Sigmoid colon (tissue), 6 donors: ENCODE measurements at regions not wholly inside any gene's neighbourhood (a gene's known extent, or its start where the extent isn't known, plus 50 kb on each side); places are given as distances from the start of the nearest gene placed in this dataset.

Experiments used
- DNase-seq: peaks from one replicate; pipeline ENCODE4 v3.0.0-alpha.2; 2019
- H3K27ac ChIP-seq, 4 donors: fragments of 200-600 bp; sonication (generic); one replicate each; pipeline ENCODE4 v1.5.1; 2016 to 2019; ENCODE audit warnings: mild to moderate bottlenecking in 1 of 4
- H3K27me3 ChIP-seq, 3 donors: fragments of 200-600 bp; sonication (generic); one replicate each; pipeline ENCODE4 v1.5.1; 2019; ENCODE audit warnings: mild to moderate bottlenecking in 1 of 3
- H3K36me3 ChIP-seq, 4 donors: fragments of 200-600 bp; sonication (generic); one replicate each; pipeline ENCODE4 v1.5.1; 2016 to 2019
- H3K4me1 ChIP-seq, 4 donors: fragments of 200-600 bp; sonication (generic); one replicate each; pipeline ENCODE4 v1.5.1; 2017 to 2019
- H3K4me3 ChIP-seq, 4 donors: fragments of 200-600 bp; sonication (generic); one replicate each; pipeline ENCODE4 v1.5.1; 2017 to 2019; ENCODE audit warnings: mild to moderate bottlenecking in 2 of 4, moderate library complexity in 1 of 4
- H3K9me3 ChIP-seq, 4 donors: fragments of 200-600 bp in 3 of 4; sonication (generic) in 3 of 4; one replicate each; pipeline versions ENCODE4 v1.5.1 to v1.6.1; 2013 to 2019
- EP300 ChIP-seq, 4 donors: sonication (generic); formaldehyde crosslinking; IDR thresholded peaks; one replicate each; pipeline ENCODE4 v1.6.1; 2017; ENCODE audit warnings: antibody characterized with exemption in 4 of 4
- POLR2A ChIP-seq, 2 donors: fragments of 450-650 bp; IDR thresholded peaks; one replicate each; pipeline ENCODE4 v1.6.1; 2016; ENCODE audit warnings: antibody characterized with exemption in 2 of 2, mild to moderate bottlenecking in 2 of 2, moderate library complexity in 2 of 2
- POLR2AphosphoS5 ChIP-seq, 4 donors: sonication (generic); formaldehyde crosslinking; IDR thresholded peaks; one replicate each; pipeline ENCODE4 v1.6.1; 2017; ENCODE audit warnings: antibody characterized with exemption in 4 of 4
- WGBS, 2 donors: extraction: QIAGEN DNeasy Blood & Tissue Kit; methylation state at CpG; one replicate each; pipeline ENCODE4 v1.1.7; 2013; 5-methylcytosine and 5-hydroxymethylcytosine counted together
- intact Hi-C: fragments of 100-400 bp; cut with DNase I; formaldehyde crosslinking; loops from one replicate; pipeline ENCODE4 v1.15.1; 2023
- TF ChIP-seq, protein P1 (sequence below), 4 experiments: fragments of 450-650 bp in 3 of 4; fragments of 200-600 bp in 1 of 4; IDR thresholded peaks; one replicate each; pipeline ENCODE4 v1.5.1; 2016 to 2019; ENCODE audit warnings: antibody characterized with exemption in 4 of 4, mild to moderate bottlenecking in 3 of 4, moderate library complexity in 2 of 4
- donor health status: healthy with polysubstance abuse.
- donor health status: healthy.

DNA sequence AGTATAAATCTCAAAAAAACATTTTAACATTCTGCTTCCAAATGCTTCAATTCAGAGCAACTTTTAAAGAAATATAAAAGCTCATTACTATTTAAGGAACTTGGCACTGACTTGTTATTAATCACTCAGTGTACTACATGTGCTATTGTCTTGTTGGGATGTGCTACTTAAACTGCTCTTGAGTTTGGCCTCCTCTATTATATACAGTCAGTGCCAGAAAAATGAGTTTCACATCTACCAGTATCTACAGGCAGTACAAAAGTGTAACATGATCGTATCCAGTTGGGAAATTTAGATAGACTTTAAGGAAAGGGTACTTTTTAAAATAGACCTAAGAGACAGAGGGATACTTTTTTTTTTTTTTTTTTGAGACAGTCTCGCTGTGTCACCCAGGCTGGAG, 627.3 kb upstream of the SLC35B3 start:
- Histone ChIP-seq H3K4me1 (no peaks in the 10 kb centered on the region), H3K4me3 (no peak overlapping the region), H3K36me3 (no peaks in the 10 kb centered on the region), H3K9me3 (no peaks in the 10 kb centered on the region), H3K27ac (no peak overlapping the region), H3K27me3 (no peaks in the 10 kb centered on the region)
- TF ChIP-seq EP300 (IDR thresholded peaks at IDR 0.05), result no peak
- TF ChIP-seq, protein P1, sequence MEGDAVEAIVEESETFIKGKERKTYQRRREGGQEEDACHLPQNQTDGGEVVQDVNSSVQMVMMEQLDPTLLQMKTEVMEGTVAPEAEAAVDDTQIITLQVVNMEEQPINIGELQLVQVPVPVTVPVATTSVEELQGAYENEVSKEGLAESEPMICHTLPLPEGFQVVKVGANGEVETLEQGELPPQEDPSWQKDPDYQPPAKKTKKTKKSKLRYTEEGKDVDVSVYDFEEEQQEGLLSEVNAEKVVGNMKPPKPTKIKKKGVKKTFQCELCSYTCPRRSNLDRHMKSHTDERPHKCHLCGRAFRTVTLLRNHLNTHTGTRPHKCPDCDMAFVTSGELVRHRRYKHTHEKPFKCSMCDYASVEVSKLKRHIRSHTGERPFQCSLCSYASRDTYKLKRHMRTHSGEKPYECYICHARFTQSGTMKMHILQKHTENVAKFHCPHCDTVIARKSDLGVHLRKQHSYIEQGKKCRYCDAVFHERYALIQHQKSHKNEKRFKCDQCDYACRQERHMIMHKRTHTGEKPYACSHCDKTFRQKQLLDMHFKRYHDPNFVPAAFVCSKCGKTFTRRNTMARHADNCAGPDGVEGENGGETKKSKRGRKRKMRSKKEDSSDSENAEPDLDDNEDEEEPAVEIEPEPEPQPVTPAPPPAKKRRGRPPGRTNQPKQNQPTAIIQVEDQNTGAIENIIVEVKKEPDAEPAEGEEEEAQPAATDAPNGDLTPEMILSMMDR (IDR thresholded peaks at IDR 0.05), result no peak
- no peak for TF ChIP-seq POLR2AphosphoS5 (IDR thresholded peaks at IDR 0.05)
- TF ChIP-seq POLR2A (IDR thresholded peaks at IDR 0.05), result no peak
- intact Hi-C loops, result no loop called here
- DNase-seq, result no peak
- 74 to 76% methylated on average over 2 of the region's 2 CpGs for WGBS, 2 donors

DNA sequence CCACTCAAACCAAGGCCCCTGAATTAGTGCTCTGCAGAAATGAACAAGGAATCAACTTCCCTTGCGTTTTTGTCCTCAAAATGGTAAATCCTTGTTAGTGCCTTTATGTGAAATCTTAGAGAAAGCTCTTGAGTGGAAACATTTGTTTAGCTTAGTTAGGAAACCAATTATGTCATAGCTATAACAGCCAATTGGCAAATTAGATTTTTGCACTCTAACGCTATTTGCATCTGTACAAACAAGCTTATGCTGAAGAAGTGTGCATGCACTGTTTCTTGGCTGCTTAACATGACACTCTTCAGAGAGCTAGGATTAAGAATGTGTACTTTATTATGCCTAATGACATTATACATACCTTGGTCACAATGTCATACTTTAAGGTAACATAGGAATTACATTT, 622.6 kb upstream of the SLC35B3 start:
- no peak for TF ChIP-seq EP300 (IDR thresholded peaks at IDR 0.05)
- TF ChIP-seq POLR2AphosphoS5 (IDR thresholded peaks at IDR 0.05), result no peak
- TF ChIP-seq, protein P1 (IDR thresholded peaks at IDR 0.05), result no peak
- no peak for TF ChIP-seq POLR2A (IDR thresholded peaks at IDR 0.05)
- intact Hi-C loops, result no loop called here
- DNase-seq, result no peak
- 50 to 68% methylated on average over 2 of the region's 2 CpGs for WGBS, 2 donors
- Histone ChIP-seq H3K4me1 (no peaks in the 10 kb centered on the region), H3K4me3 (no peak overlapping the region), H3K9me3 (no peaks in the 10 kb centered on the region), H3K27me3 (no peaks in the 10 kb centered on the region), H3K27ac (no peak overlapping the region), H3K36me3 (no peaks in the 10 kb centered on the region)

DNA sequence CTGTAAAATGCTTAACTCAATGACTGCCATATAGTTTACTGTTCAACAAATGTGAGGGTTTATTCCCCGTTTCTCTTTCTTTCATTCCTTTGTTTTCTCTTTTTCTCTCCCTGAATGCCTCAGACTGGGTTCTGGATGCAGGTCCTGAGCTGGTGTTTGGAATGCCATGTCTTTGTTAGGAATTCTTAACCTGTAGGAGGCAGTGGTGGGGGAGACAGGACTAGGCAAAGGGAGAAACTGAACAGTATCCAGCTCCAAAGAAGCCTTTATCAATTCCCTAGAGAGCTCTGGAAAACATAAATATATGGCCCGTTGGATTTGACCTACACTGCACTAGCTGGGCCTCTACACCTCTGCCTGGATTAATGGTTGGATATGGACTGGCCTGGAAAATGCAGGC, 621.2 kb upstream of the SLC35B3 start:
- intact Hi-C loops, result no loop called here
- no peak overlapping the region for H3K4me3 ChIP-seq
- H3K27ac ChIP-seq, result no peak overlapping the region
- no peaks in the 10 kb centered on the region for H3K9me3 ChIP-seq
- TF ChIP-seq, protein P1 (IDR thresholded peaks at IDR 0.05), result no peak
- TF ChIP-seq POLR2A (IDR thresholded peaks at IDR 0.05), result no peak
- TF ChIP-seq POLR2AphosphoS5 (IDR thresholded peaks at IDR 0.05), result no peak
- no peak for TF ChIP-seq EP300 (IDR thresholded peaks at IDR 0.05)
- H3K36me3 ChIP-seq, result no peaks in the 10 kb centered on the region
- H3K27me3 ChIP-seq, result no peaks in the 10 kb centered on the region
- H3K4me1 ChIP-seq, result no peaks in the 10 kb centered on the region
- 84 to 86% methylated on average over 2 of the region's 2 CpGs for WGBS, 2 donors
- no peak for DNase-seq

DNA sequence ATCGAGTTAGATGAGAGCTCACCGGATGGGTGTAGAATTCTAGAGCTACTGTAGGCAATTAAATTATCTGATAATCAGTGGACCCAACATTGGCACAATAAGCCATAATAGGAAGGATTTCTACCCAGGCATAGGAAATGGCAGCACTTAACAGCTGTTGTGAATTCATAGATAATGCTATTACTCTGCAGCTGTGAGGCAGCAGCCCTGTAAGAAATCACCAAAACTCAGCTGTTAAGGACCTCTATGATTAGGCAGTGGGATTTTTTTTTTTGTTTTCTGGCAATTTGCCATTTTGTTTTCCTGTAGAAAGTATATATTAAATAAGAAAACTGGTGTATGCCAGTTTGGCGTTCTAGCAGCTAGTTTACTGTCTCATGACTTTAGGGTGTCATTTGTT, 609.1 kb upstream of the SLC35B3 start:
- H3K4me3 ChIP-seq, result no peak overlapping the region
- H3K36me3 ChIP-seq, result no peaks in the 10 kb centered on the region
- H3K4me1 ChIP-seq, result no peaks in the 10 kb centered on the region
- intact Hi-C loops, result no loop called here
- 88 to 89% methylated on average over 3 of the region's 3 CpGs for WGBS, 2 donors
- TF ChIP-seq POLR2A (IDR thresholded peaks at IDR 0.05), result no peak
- TF ChIP-seq, protein P1 (IDR thresholded peaks at IDR 0.05), result no peak
- TF ChIP-seq POLR2AphosphoS5 (IDR thresholded peaks at IDR 0.05), result no peak
- TF ChIP-seq EP300 (IDR thresholded peaks at IDR 0.05), result no peak
- H3K27me3 ChIP-seq, result no peaks in the 10 kb centered on the region
- no peak for DNase-seq
- peaks cover 0 to 4% (median 2%) of the 10 kb centered on the region in 4 donors for H3K9me3 ChIP-seq
- H3K27ac ChIP-seq, result no peak overlapping the region

DNA sequence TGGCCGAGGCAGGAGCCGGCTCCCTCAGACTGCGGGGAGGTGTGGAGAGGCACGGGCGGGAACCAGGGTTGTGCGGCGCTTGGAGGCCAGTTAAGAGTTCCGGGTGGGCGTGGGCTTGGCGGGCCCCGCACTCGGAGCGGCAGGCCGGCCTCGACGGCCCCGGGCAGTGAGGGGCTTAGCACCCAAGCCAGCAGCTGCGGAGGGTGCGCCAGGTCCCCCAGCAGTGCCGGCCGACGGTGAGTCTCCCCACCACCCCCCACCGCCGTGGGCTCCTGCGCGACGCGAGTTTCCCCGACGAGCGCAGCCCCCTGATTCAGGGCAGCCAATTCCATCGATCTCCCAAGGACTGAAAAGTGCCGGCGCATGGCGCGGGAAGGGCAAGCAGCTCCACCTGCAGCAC, 605.4 kb upstream of the SLC35B3 start:
- no peak for TF ChIP-seq EP300 (IDR thresholded peaks at IDR 0.05)
- no peak for TF ChIP-seq POLR2AphosphoS5 (IDR thresholded peaks at IDR 0.05)
- TF ChIP-seq, protein P1 (IDR thresholded peaks at IDR 0.05), result no peak
- TF ChIP-seq POLR2A (IDR thresholded peaks at IDR 0.05), result no peak
- Histone ChIP-seq H3K27me3 (no peaks in the 10 kb centered on the region), H3K4me1 (no peaks in the 10 kb centered on the region), H3K36me3 (no peaks in the 10 kb centered on the region), H3K27ac (no peak overlapping the region), H3K9me3 (peaks cover 0 to 4% (median 2%) of the 10 kb centered on the region in 4 donors), H3K4me3 (no peak overlapping the region)
- intact Hi-C loops, result no loop called here
- 98% methylated on average over 36 of the region's 36 CpGs for WGBS, 2 donors
- DNase-seq, result no peak
